Sigmoid colon (tissue), 6 donors: ENCODE measurements at regions not wholly inside any gene's neighbourhood (a gene's known extent, or its start where the extent isn't known, plus 50 kb on each side); places are given as distances from the start of the nearest gene placed in this dataset.

ENCODE experiments used
- DNase-seq: peaks from one replicate; pipeline ENCODE4 v3.0.0-alpha.2; 2019
- H3K27ac ChIP-seq, 4 donors: fragments of 200-600 bp; sonication (generic); one replicate each; pipeline ENCODE4 v1.5.1; 2016 to 2019; ENCODE audit warnings: mild to moderate bottlenecking in 1 of 4
- H3K27me3 ChIP-seq, 3 donors: fragments of 200-600 bp; sonication (generic); one replicate each; pipeline ENCODE4 v1.5.1; 2019; ENCODE audit warnings: mild to moderate bottlenecking in 1 of 3
- H3K36me3 ChIP-seq, 4 donors: fragments of 200-600 bp; sonication (generic); one replicate each; pipeline ENCODE4 v1.5.1; 2016 to 2019
- H3K4me1 ChIP-seq, 4 donors: fragments of 200-600 bp; sonication (generic); one replicate each; pipeline ENCODE4 v1.5.1; 2017 to 2019
- H3K4me3 ChIP-seq, 4 donors: fragments of 200-600 bp; sonication (generic); one replicate each; pipeline ENCODE4 v1.5.1; 2017 to 2019; ENCODE audit warnings: mild to moderate bottlenecking in 2 of 4, moderate library complexity in 1 of 4
- H3K9me3 ChIP-seq, 4 donors: fragments of 200-600 bp in 3 of 4; sonication (generic) in 3 of 4; one replicate each; pipeline versions ENCODE4 v1.5.1 to v1.6.1; 2013 to 2019
- CTCF ChIP-seq, 4 experiments: fragments of 450-650 bp in 3 of 4; fragments of 200-600 bp in 1 of 4; IDR thresholded peaks; one replicate each; pipeline ENCODE4 v1.5.1; 2016 to 2019; ENCODE audit warnings: antibody characterized with exemption in 4 of 4, mild to moderate bottlenecking in 3 of 4, moderate library complexity in 2 of 4
- EP300 ChIP-seq, 4 donors: sonication (generic); formaldehyde crosslinking; IDR thresholded peaks; one replicate each; pipeline ENCODE4 v1.6.1; 2017; ENCODE audit warnings: antibody characterized with exemption in 4 of 4
- POLR2A ChIP-seq, 2 donors: fragments of 450-650 bp; IDR thresholded peaks; one replicate each; pipeline ENCODE4 v1.6.1; 2016; ENCODE audit warnings: antibody characterized with exemption in 2 of 2, mild to moderate bottlenecking in 2 of 2, moderate library complexity in 2 of 2
- POLR2AphosphoS5 ChIP-seq, 4 donors: sonication (generic); formaldehyde crosslinking; IDR thresholded peaks; one replicate each; pipeline ENCODE4 v1.6.1; 2017; ENCODE audit warnings: antibody characterized with exemption in 4 of 4
- WGBS, 2 donors: extraction: QIAGEN DNeasy Blood & Tissue Kit; methylation state at CpG; one replicate each; pipeline ENCODE4 v1.1.7; 2013; 5-methylcytosine and 5-hydroxymethylcytosine counted together
- intact Hi-C: fragments of 100-400 bp; cut with DNase I; formaldehyde crosslinking; loops from one replicate; pipeline ENCODE4 v1.15.1; 2023
- donor health status: healthy with polysubstance abuse.
- donor health status: healthy.

- H3K27ac ChIP-seq = no peak overlapping the region
- H3K27me3 ChIP-seq = peaks cover 0 to 44% (median 0%) of the 10 kb centered on the region in 3 donors
- H3K36me3 ChIP-seq = no peaks in the 10 kb centered on the region
- DNase-seq = no peak
- H3K9me3 ChIP-seq = no peaks in the 10 kb centered on the region
- TF ChIP-seq CTCF (IDR thresholded peaks at IDR 0.05) = no peak
- TF ChIP-seq POLR2AphosphoS5 (IDR thresholded peaks at IDR 0.05) = no peak
- WGBS, 2 donors = 66 to 81% methylated on average over 11 of the region's 11 CpGs
- intact Hi-C loops = no loop called here
- H3K4me3 ChIP-seq = no peak overlapping the region
- H3K4me1 ChIP-seq = peaks cover 0 to 5% (median 0%) of the 10 kb centered on the region in 4 donors
Measured at GRCh38 chr16:54506741-54507500, 220.3 kb upstream of the IRX3 start.

GRCh38 chr16:54506214-54506580, 219.6 kb upstream of the IRX3 start:
- TF ChIP-seq CTCF (IDR thresholded peaks at IDR 0.05) (no peak), POLR2A (IDR thresholded peaks at IDR 0.05) (no peak), POLR2AphosphoS5 (IDR thresholded peaks at IDR 0.05) (no peak), EP300 (IDR thresholded peaks at IDR 0.05) (no peak)
- peaks cover 0 to 44% (median 0%) of the 10 kb centered on the region in 3 donors for H3K27me3 ChIP-seq
- H3K4me1 ChIP-seq = peaks cover 0 to 5% (median 0%) of the 10 kb centered on the region in 4 donors
- H3K9me3 ChIP-seq = no peaks in the 10 kb centered on the region
- 84 to 90% methylated on average over 8 of the region's 8 CpGs for WGBS, 2 donors
- intact Hi-C loops = no loop called here
- no peaks in the 10 kb centered on the region for H3K36me3 ChIP-seq
- no peak overlapping the region for H3K27ac ChIP-seq
- no peak overlapping the region for H3K4me3 ChIP-seq
- no peak for DNase-seq

GRCh38 chr16:54505549-54506213, 219.1 kb upstream of the IRX3 start:
- Histone ChIP-seq H3K9me3 (no peaks in the 10 kb centered on the region), H3K27ac (no peak overlapping the region), H3K4me1 (peaks cover 0 to 2% (median 0%) of the 10 kb centered on the region in 4 donors), H3K36me3 (no peaks in the 10 kb centered on the region), H3K4me3 (no peak overlapping the region), H3K27me3 (peaks cover 0 to 44% (median 0%) of the 10 kb centered on the region in 3 donors)
- DNase-seq = no peak
- TF ChIP-seq EP300 (IDR thresholded peaks at IDR 0.05) = no peak
- TF ChIP-seq POLR2A (IDR thresholded peaks at IDR 0.05) = no peak
- no peak for TF ChIP-seq POLR2AphosphoS5 (IDR thresholded peaks at IDR 0.05)
- TF ChIP-seq CTCF (IDR thresholded peaks at IDR 0.05) = no peak
- intact Hi-C loops = no loop called here
- 70 to 75% methylated on average over 10 of the region's 10 CpGs for WGBS, 2 donors

- no peak overlapping the region for H3K27ac ChIP-seq
Measured at GRCh38 chr16:54504372-54504771, 217.8 kb upstream of the IRX3 start.

More at GRCh38 chr16:54504372-54504771, 217.8 kb upstream of the IRX3 start:
- no peaks in the 10 kb centered on the region for H3K36me3 ChIP-seq
- intact Hi-C loops = no loop called here
- no peak for DNase-seq
- H3K4me3 ChIP-seq = no peak overlapping the region
- no peak for TF ChIP-seq POLR2A (IDR thresholded peaks at IDR 0.05)
- TF ChIP-seq CTCF (IDR thresholded peaks at IDR 0.05) = no peak
- H3K27me3 ChIP-seq = peaks cover 0 to 44% (median 0%) of the 10 kb centered on the region in 3 donors
- no peaks in the 10 kb centered on the region for H3K9me3 ChIP-seq
- no peaks in the 10 kb centered on the region for H3K4me1 ChIP-seq
- WGBS, 2 donors = 10 to 30% methylated on average over 12 of the region's 12 CpGs
